Posterior cingulate gyrus (tissue), 11 donors: ENCODE measurements at regions not wholly inside any gene's neighbourhood (a gene's known extent, or its start where the extent isn't known, plus 50 kb on each side); places are given as distances from the start of the nearest gene placed in this dataset.

Experiments
- DNase-seq, 10 donors: peaks; one replicate each; pipeline versions ENCODE4 v3.0.0 to v3.0.0-alpha.2; 2020 to 2021; ENCODE audit warnings: mixed read lengths in 3 of 10
- intact Hi-C: fragments of 100-400 bp; cut with DNase I; formaldehyde crosslinking; loops from one replicate; pipeline ENCODE4 v1.15.1; 2023

- DNase-seq, result no peak
- intact Hi-C loops, result no loop called here
Measured at GRCh38 chr18:42657551-42657950, 457.9 kb downstream of the RIT2 start.

GRCh38 chr18:42658171-42658570 is 457.3 kb downstream of the RIT2 start:
- peak in 2 of 10 donors; percentile 4 to 31 for DNase-seq
- intact Hi-C loops, result no loop called here

- intact Hi-C loops, result no loop called here
Measured at GRCh38 chr18:42659187-42659586, 456.3 kb downstream of the RIT2 start.

GRCh38 chr18:42670860-42671259 is 444.6 kb downstream of the RIT2 start:
- no peak for DNase-seq
- intact Hi-C loops, result no loop called here

More at GRCh38 chr18:42659187-42659586, 456.3 kb downstream of the RIT2 start:
- no peak for DNase-seq

- no peak for DNase-seq
- intact Hi-C loops, result no loop called here
Measured at GRCh38 chr18:42675810-42676209, 439.7 kb downstream of the RIT2 start.

GRCh38 chr18:42683094-42683493 is 432.4 kb downstream of the RIT2 start:
- no peak for DNase-seq
- intact Hi-C loops, result no loop called here

GRCh38 chr18:42689310-42689709 is 426.2 kb downstream of the RIT2 start:
- no peak for DNase-seq
- intact Hi-C loops, result no loop called here
